C4-2B (cell line): ENCODE measurements at regions not wholly inside any gene's neighbourhood (a gene's known extent, or its start where the extent isn't known, plus 50 kb on each side); places are given as distances from the start of the nearest gene placed in this dataset.

Experiments used
- ZFX ChIP-seq: fragments of 450-650 bp; IDR thresholded peaks from 2 replicates; pipeline ENCODE4 v1.6.1; 2017
- TF ChIP-seq, protein P1 (sequence below): fragments of 450-650 bp; conservative IDR thresholded peaks from 2 replicates; pipeline ENCODE4 v1.5.1; 2017; ENCODE audit warnings: mild to moderate bottlenecking

DNA sequence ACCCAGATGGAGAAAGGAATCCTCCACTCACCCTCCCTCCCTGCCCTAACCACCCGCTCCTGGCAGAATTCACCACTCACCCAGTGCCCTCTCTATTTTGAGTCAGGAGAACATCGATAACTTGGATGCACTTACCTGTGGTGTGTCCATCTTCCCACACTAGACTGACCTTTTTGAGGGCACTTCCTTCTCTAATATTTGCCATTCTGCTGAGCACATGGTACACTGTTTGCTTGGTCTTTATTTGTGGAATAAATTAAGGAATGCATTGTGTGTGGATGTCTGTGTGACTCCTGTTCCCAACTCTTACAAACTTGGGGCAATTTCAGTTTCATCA is 133.7 kb downstream of the ACKR3 start:
- TF ChIP-seq, protein P1, sequence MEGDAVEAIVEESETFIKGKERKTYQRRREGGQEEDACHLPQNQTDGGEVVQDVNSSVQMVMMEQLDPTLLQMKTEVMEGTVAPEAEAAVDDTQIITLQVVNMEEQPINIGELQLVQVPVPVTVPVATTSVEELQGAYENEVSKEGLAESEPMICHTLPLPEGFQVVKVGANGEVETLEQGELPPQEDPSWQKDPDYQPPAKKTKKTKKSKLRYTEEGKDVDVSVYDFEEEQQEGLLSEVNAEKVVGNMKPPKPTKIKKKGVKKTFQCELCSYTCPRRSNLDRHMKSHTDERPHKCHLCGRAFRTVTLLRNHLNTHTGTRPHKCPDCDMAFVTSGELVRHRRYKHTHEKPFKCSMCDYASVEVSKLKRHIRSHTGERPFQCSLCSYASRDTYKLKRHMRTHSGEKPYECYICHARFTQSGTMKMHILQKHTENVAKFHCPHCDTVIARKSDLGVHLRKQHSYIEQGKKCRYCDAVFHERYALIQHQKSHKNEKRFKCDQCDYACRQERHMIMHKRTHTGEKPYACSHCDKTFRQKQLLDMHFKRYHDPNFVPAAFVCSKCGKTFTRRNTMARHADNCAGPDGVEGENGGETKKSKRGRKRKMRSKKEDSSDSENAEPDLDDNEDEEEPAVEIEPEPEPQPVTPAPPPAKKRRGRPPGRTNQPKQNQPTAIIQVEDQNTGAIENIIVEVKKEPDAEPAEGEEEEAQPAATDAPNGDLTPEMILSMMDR: no peak
- TF ChIP-seq ZFX: no peak
